ENCODE measurements at regions not wholly inside any gene's neighbourhood (a gene's known extent, or its start where the extent isn't known, plus 50 kb on each side); places are given as distances from the start of the nearest gene placed in this dataset.

DNA sequence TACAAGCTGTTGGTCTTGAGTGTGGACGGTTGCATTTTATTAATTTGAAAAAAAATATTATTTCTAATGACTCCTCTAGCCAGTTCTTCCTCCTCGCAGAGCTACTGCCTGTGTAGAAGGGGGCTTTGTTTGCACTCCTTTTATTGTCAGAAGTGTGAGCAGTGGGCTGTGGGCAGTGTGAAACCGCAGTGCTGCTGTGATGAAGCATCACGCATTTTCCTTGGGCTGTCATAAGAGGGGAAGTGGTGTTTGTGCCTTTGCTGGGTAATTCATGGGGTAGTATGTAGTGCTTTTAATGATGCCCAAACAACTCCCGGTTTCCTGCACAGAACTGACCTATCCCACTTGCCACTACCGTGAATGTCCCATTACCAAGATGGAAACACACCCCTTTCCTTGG is 357.3 kb downstream of the ZNF536 start:
- Histone ChIP-seq H3K27me3 (no peaks in the 10 kb centered on the region), H3K4me3 (no peak overlapping the region), H3K36me3 (no peaks in the 10 kb centered on the region), H3K4me1 (no peaks in the 10 kb centered on the region), H3K27ac (no peak overlapping the region), H3K9me3 (no peaks in the 10 kb centered on the region)
- TF ChIP-seq, protein P1, sequence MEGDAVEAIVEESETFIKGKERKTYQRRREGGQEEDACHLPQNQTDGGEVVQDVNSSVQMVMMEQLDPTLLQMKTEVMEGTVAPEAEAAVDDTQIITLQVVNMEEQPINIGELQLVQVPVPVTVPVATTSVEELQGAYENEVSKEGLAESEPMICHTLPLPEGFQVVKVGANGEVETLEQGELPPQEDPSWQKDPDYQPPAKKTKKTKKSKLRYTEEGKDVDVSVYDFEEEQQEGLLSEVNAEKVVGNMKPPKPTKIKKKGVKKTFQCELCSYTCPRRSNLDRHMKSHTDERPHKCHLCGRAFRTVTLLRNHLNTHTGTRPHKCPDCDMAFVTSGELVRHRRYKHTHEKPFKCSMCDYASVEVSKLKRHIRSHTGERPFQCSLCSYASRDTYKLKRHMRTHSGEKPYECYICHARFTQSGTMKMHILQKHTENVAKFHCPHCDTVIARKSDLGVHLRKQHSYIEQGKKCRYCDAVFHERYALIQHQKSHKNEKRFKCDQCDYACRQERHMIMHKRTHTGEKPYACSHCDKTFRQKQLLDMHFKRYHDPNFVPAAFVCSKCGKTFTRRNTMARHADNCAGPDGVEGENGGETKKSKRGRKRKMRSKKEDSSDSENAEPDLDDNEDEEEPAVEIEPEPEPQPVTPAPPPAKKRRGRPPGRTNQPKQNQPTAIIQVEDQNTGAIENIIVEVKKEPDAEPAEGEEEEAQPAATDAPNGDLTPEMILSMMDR (IDR thresholded peaks at IDR 0.05), result no peak
- TF ChIP-seq POLR2A (IDR thresholded peaks at IDR 0.05), result no peak
- no peak for TF ChIP-seq EP300 (IDR thresholded peaks at IDR 0.05)
- TF ChIP-seq POLR2AphosphoS5 (IDR thresholded peaks at IDR 0.05), result no peak
- ATAC-seq (ENCODE audit: low FRiP score in 2 of 2) (no peak), DNase-seq (no peak)
- 62 to 73% methylated on average over 6 of the region's 6 CpGs for WGBS, 2 donors

DNA sequence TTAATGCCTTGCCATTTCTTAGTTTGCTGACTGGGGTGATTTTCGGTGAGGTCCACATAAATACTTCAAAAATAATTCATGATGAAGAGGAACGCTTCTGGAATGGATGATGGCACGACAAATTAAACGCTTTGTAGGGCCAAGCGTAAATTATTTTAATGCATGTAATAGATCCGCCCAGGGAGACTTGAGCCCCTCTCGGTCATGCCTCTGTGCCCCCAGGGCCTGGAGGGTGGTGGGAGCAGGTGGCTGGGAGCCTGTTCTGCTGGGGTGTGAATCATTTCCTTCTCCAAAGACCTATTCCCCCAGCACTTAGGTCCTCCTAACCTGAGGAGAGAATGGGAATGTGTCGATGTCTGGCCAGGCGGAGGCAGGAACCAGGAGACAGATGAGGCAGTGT is 350.6 kb downstream of the ZNF536 start:
- Histone ChIP-seq H3K36me3 (no peaks in the 10 kb centered on the region), H3K4me3 (no peak overlapping the region), H3K4me1 (peaks cover 4 to 18% (median 9%) of the 10 kb centered on the region in 4 donors), H3K27ac (no peak overlapping the region), H3K9me3 (no peaks in the 10 kb centered on the region), H3K27me3 (no peaks in the 10 kb centered on the region)
- no peak for TF ChIP-seq POLR2A (IDR thresholded peaks at IDR 0.05)
- TF ChIP-seq, protein P1 (IDR thresholded peaks at IDR 0.05), result no peak
- TF ChIP-seq POLR2AphosphoS5 (IDR thresholded peaks at IDR 0.05), result no peak
- no peak for DNase-seq
- no peak for ATAC-seq (ENCODE audit: low FRiP score in 2 of 2)
- WGBS, 2 donors, result 91 to 92% methylated on average over 9 of the region's 9 CpGs

DNA sequence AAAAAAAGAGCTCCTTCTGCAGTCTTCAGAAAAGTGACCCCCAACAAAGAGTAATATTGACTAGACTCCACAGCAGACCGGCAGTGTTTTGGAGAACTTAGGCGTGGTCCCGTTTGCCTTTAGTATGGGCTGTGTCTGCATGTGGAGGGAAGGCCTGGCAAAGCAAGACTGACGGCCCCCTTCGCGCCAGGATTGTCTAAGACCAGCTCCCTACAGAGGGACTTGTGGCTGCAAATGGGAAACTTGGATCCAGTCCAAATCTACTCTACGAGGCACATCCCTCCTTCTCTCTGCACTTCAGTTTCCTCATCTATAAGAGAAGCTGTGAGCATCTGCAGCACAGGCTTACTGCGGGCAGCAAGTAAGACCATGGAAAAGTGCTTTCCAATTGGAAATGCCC is 350.0 kb downstream of the ZNF536 start:
- 89 to 93% methylated on average over 8 of the region's 8 CpGs for WGBS, 2 donors
- TF ChIP-seq POLR2A (IDR thresholded peaks at IDR 0.05) (no peak), POLR2AphosphoS5 (IDR thresholded peaks at IDR 0.05) (no peak), EP300 (IDR thresholded peaks at IDR 0.05) (no peak)
- TF ChIP-seq, protein P1 (IDR thresholded peaks at IDR 0.05), result no peak
- Histone ChIP-seq H3K4me3 (no peak overlapping the region), H3K27me3 (no peaks in the 10 kb centered on the region), H3K27ac (no peak overlapping the region), H3K4me1 (peaks cover 4 to 18% (median 9%) of the 10 kb centered on the region in 4 donors), H3K9me3 (no peaks in the 10 kb centered on the region), H3K36me3 (no peaks in the 10 kb centered on the region)
- ATAC-seq (ENCODE audit: low FRiP score in 2 of 2) (no peak), DNase-seq (no peak)

DNA sequence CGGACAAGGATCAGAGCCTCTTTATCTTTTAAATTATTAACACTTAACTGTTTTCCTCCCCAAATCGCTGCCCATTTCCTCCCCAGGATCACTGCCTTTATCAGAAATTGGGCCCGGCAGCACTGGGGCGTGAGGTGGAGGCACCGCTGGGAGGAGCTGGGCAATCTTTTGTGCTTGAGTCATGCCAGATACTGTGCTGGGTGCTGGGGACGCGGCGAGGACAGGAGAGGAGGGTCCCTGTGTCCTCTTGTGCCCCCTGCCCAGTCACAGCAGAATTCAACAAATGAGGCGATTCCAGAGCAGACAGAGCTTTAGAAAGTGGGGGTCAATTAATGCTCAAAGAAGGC is 347.8 kb downstream of the ZNF536 start:
- ATAC-seq (ENCODE audit: low FRiP score in 2 of 2) (peak in 1 of 2 donors; percentile 45), DNase-seq (no peak)
- H3K4me1 ChIP-seq, result peaks cover 4 to 18% (median 9%) of the 10 kb centered on the region in 4 donors
- no peaks in the 10 kb centered on the region for H3K36me3 ChIP-seq
- H3K9me3 ChIP-seq, result no peaks in the 10 kb centered on the region
- no peak for TF ChIP-seq EP300 (IDR thresholded peaks at IDR 0.05)
- TF ChIP-seq, protein P1 (IDR thresholded peaks at IDR 0.05), result no peak
- TF ChIP-seq POLR2A (IDR thresholded peaks at IDR 0.05), result no peak
- no peak for TF ChIP-seq POLR2AphosphoS5 (IDR thresholded peaks at IDR 0.05)
- 13 to 19% methylated on average over 9 of the region's 9 CpGs for WGBS, 2 donors
- H3K4me3 ChIP-seq, result peak overlapping the region; percentile 27 to 67 (median 66)
- no peaks in the 10 kb centered on the region for H3K27me3 ChIP-seq
- H3K27ac ChIP-seq, result peak overlapping the region; percentile 65 to 76 (median 72)

DNA sequence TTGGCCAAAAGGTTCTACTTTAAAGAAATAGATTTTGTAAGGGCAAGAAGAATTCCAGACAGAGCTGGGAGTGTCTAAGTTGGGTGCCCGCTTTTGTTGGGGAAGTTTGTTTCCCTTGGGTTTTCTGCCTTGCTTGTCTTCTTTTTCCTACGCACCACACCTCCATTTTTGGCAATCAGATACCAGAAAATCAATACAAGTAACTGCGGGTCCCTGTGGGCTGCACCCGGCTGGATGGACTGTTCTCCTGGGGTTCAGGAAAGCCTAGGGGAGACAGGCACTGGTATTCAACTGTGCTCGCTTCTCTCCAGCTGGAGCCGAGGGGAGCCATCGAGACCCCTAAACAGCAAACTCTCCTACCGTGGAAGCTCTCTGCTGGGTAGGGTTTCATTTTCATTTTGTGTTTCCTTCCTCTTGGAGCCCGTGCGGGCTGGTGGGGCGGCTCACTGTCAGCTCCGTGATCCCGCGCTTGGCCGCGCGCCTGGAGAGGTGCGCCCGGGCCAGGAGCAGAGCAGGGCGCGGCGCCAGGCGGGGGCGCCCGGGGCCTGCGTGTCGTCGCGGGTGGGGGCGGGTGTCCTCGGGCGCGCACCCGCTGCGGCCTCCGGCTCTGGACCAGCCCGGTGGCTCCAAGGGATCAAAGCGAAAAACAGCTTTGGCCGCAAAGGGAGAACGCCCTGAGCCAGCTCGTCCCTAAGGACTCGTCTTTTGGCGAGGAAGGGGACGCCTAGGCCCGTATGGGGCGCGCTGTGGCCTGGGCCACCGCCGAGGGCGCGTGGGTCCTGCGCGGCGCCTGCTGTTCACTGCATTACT is 347.2 kb downstream of the ZNF536 start:
- H3K27me3 ChIP-seq, result no peaks in the 10 kb centered on the region
- peak overlapping the region; percentile 65 to 76 (median 72) for H3K27ac ChIP-seq
- H3K4me1 ChIP-seq, result peaks cover 4 to 18% (median 9%) of the 10 kb centered on the region in 4 donors
- WGBS, 2 donors, result 1 to 7% methylated on average over 19 to 50 of the region's 54 CpGs
- H3K9me3 ChIP-seq, result no peaks in the 10 kb centered on the region
- no peak for TF ChIP-seq EP300 (IDR thresholded peaks at IDR 0.05)
- no peak for TF ChIP-seq POLR2A (IDR thresholded peaks at IDR 0.05)
- TF ChIP-seq POLR2AphosphoS5 (IDR thresholded peaks at IDR 0.05), result peak in 1 of 2 donors; percentile 2
- TF ChIP-seq, protein P1 (IDR thresholded peaks at IDR 0.05), result peak in 1 of 6 experiments; percentile 7
- peak; percentile 19 to 75 for ATAC-seq (ENCODE audit: low FRiP score in 2 of 2)
- H3K36me3 ChIP-seq, result no peaks in the 10 kb centered on the region
- DNase-seq, result peak; percentile 34 to 92
- H3K4me3 ChIP-seq, result peak overlapping the region; percentile 27 to 67 (median 66)
